Astrocyte (in vitro differentiated cells and primary cell): ENCODE measurements at regions not wholly inside any gene's neighbourhood (a gene's known extent, or its start where the extent isn't known, plus 50 kb on each side); places are given as distances from the start of the nearest gene placed in this dataset.
A peak's percentile ranks its signal among the peaks of the same experiment; 100 is the strongest.

ENCODE experiments used
- DNase-seq: peaks from one replicate; pipeline ENCODE4 v3.0.0-alpha.2; 2010; ENCODE audit warnings: low read depth
- FAIRE-seq: peaks from 2 replicates; lab custom pipeline; 2011; peaks lifted over from hg19 to GRCh38; lab: Jason Lieb, UNC
- H2AFZ ChIP-seq: 2 replicates; pipeline ENCODE4 v1.6.0; 2012; ENCODE audit warnings: low read depth, low read length, inconsistent platforms
- H3K27ac ChIP-seq: 2 replicates; pipeline ENCODE4 v1.5.1; 2011; ENCODE audit warnings: low read depth, low read length, inconsistent platforms
- H3K27me3 ChIP-seq: 2 replicates; pipeline ENCODE4 v1.6.0; 2011; ENCODE audit warnings: low read length, inconsistent platforms; ENCODE audit not compliant: insufficient read depth
- H3K36me3 ChIP-seq: 2 replicates; pipeline ENCODE4 v1.5.1; 2011; ENCODE audit warnings: low read length, inconsistent platforms; ENCODE audit not compliant: insufficient read depth
- H3K4me1 ChIP-seq: 2 replicates; pipeline ENCODE4 v1.5.1; 2011; ENCODE audit warnings: low read length, inconsistent platforms; ENCODE audit not compliant: insufficient read depth
- H3K4me2 ChIP-seq: 2 replicates; pipeline ENCODE4 v1.6.0; 2012; ENCODE audit warnings: low read length, inconsistent platforms
- H3K4me3 ChIP-seq: 2 replicates; pipeline ENCODE4 v1.5.1; 2011; ENCODE audit warnings: low read depth, mild to moderate bottlenecking, low read length, inconsistent platforms; ENCODE audit not compliant: insufficient read depth
- H3K79me2 ChIP-seq: 2 replicates; pipeline ENCODE4 v1.6.0; 2012; ENCODE audit warnings: mild to moderate bottlenecking, low read length, inconsistent platforms; ENCODE audit not compliant: insufficient read depth
- H3K9ac ChIP-seq: 2 replicates; pipeline ENCODE4 v1.6.0; 2012; ENCODE audit warnings: mild to moderate bottlenecking, low read length, inconsistent platforms
- H3K9me3 ChIP-seq: 2 replicates; pipeline ENCODE4 v1.5.1; 2012; ENCODE audit warnings: low read depth, mild to moderate bottlenecking, low read length, inconsistent platforms; ENCODE audit not compliant: insufficient read depth
- H4K20me1 ChIP-seq: 2 replicates; pipeline ENCODE4 v1.6.0; 2012; ENCODE audit warnings: low read length, inconsistent platforms; ENCODE audit not compliant: insufficient read depth
- H3K27ac Mint-ChIP-seq: one replicate; pipeline ENCODE4 v1.8.0; 2021; ENCODE audit warnings: mild to moderate bottlenecking, mixed read lengths; ENCODE audit not compliant: unreplicated experiment
- H3K27me3 Mint-ChIP-seq: one replicate; pipeline ENCODE4 v1.8.0; 2021; ENCODE audit warnings: low read depth, mixed read lengths; ENCODE audit not compliant: unreplicated experiment
- H3K36me3 Mint-ChIP-seq: one replicate; pipeline ENCODE4 v1.8.0; 2021; ENCODE audit warnings: low read depth, mixed read lengths; ENCODE audit not compliant: unreplicated experiment
- H3K4me1 Mint-ChIP-seq: one replicate; pipeline ENCODE4 v1.8.0; 2021; ENCODE audit warnings: low read depth, mixed read lengths; ENCODE audit not compliant: unreplicated experiment
- H3K4me3 Mint-ChIP-seq: one replicate; pipeline ENCODE4 v1.8.0; 2021; ENCODE audit warnings: mild to moderate bottlenecking, moderate library complexity, mixed read lengths; ENCODE audit not compliant: unreplicated experiment
- H3K9me3 Mint-ChIP-seq: one replicate; pipeline ENCODE4 v1.8.0; 2021; ENCODE audit warnings: mild to moderate bottlenecking, mixed read lengths; ENCODE audit not compliant: unreplicated experiment
- CTCF ChIP-seq: IDR thresholded peaks from 2 replicates; pipeline ENCODE4 v1.5.1; 2011; ENCODE audit warnings: low read depth, mild to moderate bottlenecking, inconsistent platforms, low read length, moderate library complexity; ENCODE audit not compliant: insufficient read depth
- EZH2 ChIP-seq: IDR thresholded peaks from 2 replicates; pipeline ENCODE4 v1.6.1; 2012; ENCODE audit warnings: mild to moderate bottlenecking, low read length, inconsistent platforms; ENCODE audit not compliant: insufficient read depth

GRCh38 chr4:138039010-138039409 is 203.1 kb downstream of the SLC7A11 start:
- TF ChIP-seq EZH2 (no peak), CTCF (no peak)
- no peaks in the 10 kb centered on the region for H3K36me3 ChIP-seq
- H3K9me3 Mint-ChIP-seq: no peaks in the 10 kb centered on the region
- H3K4me3 Mint-ChIP-seq: no peak overlapping the region
- H4K20me1 ChIP-seq: no peaks in the 10 kb centered on the region
- H3K27ac Mint-ChIP-seq: no peak overlapping the region
- H3K27me3 Mint-ChIP-seq: no peaks in the 10 kb centered on the region
- no peak overlapping the region for H2AFZ ChIP-seq
- no peaks in the 10 kb centered on the region for H3K4me1 Mint-ChIP-seq
- FAIRE-seq: peak; percentile 20
- H3K79me2 ChIP-seq: no peaks in the 10 kb centered on the region
- H3K9me3 ChIP-seq: no peaks in the 10 kb centered on the region
- H3K9ac ChIP-seq: no peak overlapping the region
- H3K27ac ChIP-seq: no peak overlapping the region
- no peak overlapping the region for H3K4me3 ChIP-seq
- H3K4me1 ChIP-seq: peaks cover 11% of the 10 kb centered on the region
- no peak overlapping the region for H3K4me2 ChIP-seq
- H3K36me3 Mint-ChIP-seq: no peaks in the 10 kb centered on the region
- H3K27me3 ChIP-seq: no peaks in the 10 kb centered on the region
- DNase-seq: peak; percentile 25

- no peak overlapping the region for H3K4me3 ChIP-seq
- H2AFZ ChIP-seq: peak overlapping the region; percentile 19
- no peaks in the 10 kb centered on the region for H4K20me1 ChIP-seq
- FAIRE-seq (no peak), DNase-seq (peak; percentile 36)
- no peak overlapping the region for H3K4me2 ChIP-seq
- Mint-ChIP-seq H3K36me3 (no peaks in the 10 kb centered on the region), H3K4me3 (no peak overlapping the region), H3K27ac (no peak overlapping the region), H3K4me1 (no peaks in the 10 kb centered on the region), H3K27me3 (no peaks in the 10 kb centered on the region), H3K9me3 (no peaks in the 10 kb centered on the region)
- peaks cover 11% of the 10 kb centered on the region for H3K4me1 ChIP-seq
- H3K27ac ChIP-seq: no peak overlapping the region
- H3K27me3 ChIP-seq: no peaks in the 10 kb centered on the region
- TF ChIP-seq EZH2: no peak
- TF ChIP-seq CTCF: no peak
- no peaks in the 10 kb centered on the region for H3K36me3 ChIP-seq
- H3K9ac ChIP-seq: no peak overlapping the region
- no peaks in the 10 kb centered on the region for H3K79me2 ChIP-seq
- H3K9me3 ChIP-seq: no peaks in the 10 kb centered on the region
Measured at GRCh38 chr4:138037696-138038095, 204.5 kb downstream of the SLC7A11 start.

GRCh38 chr4:138035781-138036258 is 206.3 kb downstream of the SLC7A11 start:
- H3K9me3 Mint-ChIP-seq: no peaks in the 10 kb centered on the region
- H3K4me2 ChIP-seq: no peak overlapping the region
- H3K79me2 ChIP-seq: no peaks in the 10 kb centered on the region

More at GRCh38 chr4:138035781-138036258, 206.3 kb downstream of the SLC7A11 start:
- Mint-ChIP-seq H3K27me3 (no peaks in the 10 kb centered on the region), H3K4me1 (no peaks in the 10 kb centered on the region), H3K27ac (no peak overlapping the region), H3K36me3 (no peaks in the 10 kb centered on the region), H3K4me3 (no peak overlapping the region)
- Histone ChIP-seq H3K4me3 (no peak overlapping the region), H3K4me1 (peaks cover 11% of the 10 kb centered on the region), H3K27ac (peak overlapping the region; percentile 28), H3K9ac (peak overlapping the region; percentile 1), H3K27me3 (no peaks in the 10 kb centered on the region), H2AFZ (peak overlapping the region; percentile 62), H4K20me1 (no peaks in the 10 kb centered on the region), H3K9me3 (no peaks in the 10 kb centered on the region), H3K36me3 (no peaks in the 10 kb centered on the region)
- TF ChIP-seq EZH2: no peak
- TF ChIP-seq CTCF: peak; percentile 73
- peak; percentile 47 for DNase-seq
- FAIRE-seq: peak; percentile 73
